GM11168 (cell line): ENCODE measurements at regions not wholly inside any gene's neighbourhood (a gene's known extent, or its start where the extent isn't known, plus 50 kb on each side); places are given as distances from the start of the nearest gene placed in this dataset.

Experiments used
- in situ Hi-C: fragments of 300-500 bp; cut with MboI; formaldehyde crosslinking; loops from one replicate; pipeline ENCODE4 v1.12.0; 2022; ENCODE audit warnings: low sequenced_read_pairs; ENCODE audit not compliant: unreplicated experiment

DNA sequence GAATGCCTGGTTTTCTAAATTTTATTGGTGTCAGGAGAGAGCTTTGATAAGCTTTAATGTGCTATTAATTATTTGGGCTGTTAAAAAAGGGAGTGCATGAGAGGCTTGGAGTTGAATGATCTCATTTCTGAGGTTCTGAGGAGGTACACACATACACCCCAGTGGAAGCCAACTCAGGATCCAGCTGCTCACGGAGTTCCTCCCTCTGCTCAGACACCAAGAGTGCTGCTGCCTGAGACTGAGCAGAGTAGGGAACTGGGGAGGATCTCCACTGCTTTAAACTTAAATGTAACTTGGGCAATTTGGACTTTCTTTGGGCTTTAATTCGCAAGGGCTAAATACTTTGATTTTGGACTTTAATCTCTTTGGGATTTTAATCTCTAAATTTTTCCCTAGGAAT lies 414.4 kb upstream of the CADM1 start:
- in situ Hi-C loops: no loop called here

DNA sequence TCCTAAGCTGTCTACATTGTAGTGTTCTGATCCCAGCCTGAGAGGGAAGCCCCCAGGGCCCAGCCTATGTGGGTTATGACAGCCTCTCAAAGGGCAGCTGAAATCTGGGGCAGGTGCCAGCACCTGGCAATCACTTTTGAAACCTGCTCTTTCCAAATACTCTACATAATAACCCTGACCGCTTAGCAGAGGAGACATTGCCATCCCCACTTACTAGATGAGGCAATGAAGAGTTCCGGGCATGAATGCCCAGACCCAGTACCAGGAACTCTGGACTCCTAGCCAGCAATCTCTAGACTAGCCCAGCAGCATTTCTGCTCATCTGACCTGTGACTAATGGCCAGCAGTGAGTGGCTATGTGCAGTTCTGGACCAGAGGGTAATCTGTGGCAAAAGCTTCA lies 412.4 kb upstream of the CADM1 start:
- in situ Hi-C loops: no loop called here

DNA sequence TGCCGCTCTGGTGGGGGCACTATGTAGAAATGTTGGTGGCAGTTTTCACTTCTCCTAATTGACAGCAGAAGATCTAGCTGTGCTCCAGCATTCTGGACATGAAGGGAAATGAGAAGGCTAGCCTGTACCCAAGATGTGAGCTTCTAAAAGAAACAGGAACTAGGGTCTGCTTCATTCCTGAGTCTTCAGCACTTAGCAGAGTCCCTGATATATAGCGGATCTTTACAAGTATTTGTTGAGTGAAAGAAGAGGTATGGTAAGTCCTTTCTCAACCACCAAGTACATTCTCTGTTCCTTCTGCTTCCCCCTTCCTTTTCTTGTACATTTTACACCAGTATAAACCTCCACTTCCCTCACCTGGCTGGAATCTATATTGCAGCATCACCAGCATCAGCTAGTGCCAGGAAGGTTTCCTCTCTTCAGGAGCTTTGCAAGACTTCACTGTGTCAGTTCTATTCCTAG lies 408.3 kb upstream of the CADM1 start:
- in situ Hi-C loops: no loop called here

DNA sequence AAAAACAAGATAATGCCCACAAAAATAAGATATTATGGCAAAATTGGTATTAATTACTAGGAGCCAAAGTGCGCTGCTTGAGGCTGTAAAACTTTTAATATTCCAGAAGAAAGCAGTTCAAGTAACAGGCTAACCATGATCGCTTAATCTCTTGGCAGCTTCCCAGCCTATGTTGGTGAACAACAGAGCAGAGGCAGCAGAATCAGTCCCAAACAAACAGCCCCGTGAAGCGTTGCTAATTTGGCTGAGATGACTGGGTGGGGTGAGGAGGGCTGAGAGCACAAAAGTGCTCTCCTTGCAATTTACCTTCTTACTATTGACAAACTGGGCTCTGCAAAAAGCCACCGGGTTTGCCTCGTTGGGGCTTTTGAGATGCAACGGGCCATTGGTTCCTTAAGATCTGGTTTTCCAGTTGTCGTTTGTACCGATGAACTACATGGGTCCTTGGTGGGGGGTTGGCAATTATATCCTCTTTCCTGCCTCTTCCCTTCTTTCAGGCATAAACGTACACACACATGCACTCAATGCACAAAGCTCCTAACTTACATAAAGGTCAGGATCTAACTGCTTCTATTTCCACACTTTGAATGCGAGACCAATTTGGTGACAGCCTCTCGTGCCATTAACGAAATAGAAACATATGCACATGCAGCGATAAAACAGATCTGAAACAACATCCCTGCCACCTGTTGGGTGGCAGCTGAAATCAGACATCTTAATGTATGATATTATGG lies 407.6 kb upstream of the CADM1 start:
- in situ Hi-C loops: no loop called here

DNA sequence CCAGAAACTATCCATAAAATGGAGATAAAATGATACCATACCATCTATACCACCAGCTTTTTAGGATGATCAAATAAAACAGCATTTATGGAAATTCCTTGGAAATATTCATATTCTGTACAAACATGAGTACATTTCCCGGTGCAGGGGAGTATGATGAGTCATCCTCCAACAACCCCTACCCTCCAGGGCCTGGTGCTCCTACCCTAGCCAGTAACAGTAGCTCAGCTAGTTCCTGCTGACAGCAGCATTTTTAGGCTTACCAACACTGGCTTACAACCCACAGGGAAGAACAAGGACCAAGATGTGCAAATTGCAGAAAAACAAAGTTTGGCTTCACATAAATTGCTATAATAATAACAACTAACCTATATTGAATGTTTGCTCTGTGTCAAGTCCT lies 406.2 kb upstream of the CADM1 start:
- in situ Hi-C loops: no loop called here

DNA sequence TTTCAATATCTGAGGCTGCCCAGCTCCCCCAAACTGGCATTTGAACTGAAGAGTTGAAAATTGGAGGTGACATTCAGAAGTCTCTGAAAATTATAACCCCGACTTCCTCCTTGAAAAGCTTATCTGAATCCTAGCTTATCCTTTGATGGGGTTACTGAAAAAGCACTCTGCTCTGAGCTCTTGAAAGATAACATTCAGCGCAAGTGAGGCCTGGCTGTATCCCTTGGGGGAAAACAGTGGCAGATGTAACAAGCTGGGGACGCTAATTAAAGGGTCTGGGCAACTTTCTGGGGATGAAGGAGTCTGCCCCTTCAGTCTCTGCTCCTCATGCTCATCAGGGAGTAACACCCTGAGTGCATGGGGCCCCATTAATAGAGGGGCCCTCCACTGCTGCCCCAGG lies 402.0 kb upstream of the CADM1 start:
- in situ Hi-C loops: no loop called here

DNA sequence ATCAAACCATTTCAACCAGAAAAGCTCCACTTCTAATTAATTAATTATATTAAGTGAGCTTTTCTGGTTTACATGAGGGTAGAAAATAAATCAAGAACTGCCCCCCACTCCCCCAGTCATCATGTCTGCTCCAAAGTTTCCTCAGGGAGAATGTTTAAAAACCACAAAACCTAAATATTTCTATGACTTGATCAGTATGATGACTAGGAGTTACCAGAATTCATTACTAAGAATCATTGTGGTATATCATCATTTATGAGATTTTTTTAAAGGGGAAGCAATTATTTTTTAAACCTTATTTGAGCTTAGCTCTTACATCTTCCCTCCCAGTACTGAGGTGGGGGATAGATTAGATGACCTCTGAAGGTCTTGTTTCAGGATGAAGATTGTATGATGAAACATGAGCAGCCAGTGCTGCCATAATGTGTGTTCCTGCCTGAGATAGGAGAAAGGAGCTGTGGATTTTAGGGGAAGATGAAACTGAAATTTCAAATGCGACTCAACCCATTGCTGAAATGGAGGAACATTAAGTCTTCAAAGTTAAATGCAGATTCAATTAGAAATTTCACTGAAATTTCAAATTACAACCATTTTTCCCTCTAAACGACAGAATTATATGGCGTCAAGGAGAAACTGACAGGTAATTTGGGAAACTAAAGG lies 401.3 kb upstream of the CADM1 start:
- in situ Hi-C loops: no loop called here

DNA sequence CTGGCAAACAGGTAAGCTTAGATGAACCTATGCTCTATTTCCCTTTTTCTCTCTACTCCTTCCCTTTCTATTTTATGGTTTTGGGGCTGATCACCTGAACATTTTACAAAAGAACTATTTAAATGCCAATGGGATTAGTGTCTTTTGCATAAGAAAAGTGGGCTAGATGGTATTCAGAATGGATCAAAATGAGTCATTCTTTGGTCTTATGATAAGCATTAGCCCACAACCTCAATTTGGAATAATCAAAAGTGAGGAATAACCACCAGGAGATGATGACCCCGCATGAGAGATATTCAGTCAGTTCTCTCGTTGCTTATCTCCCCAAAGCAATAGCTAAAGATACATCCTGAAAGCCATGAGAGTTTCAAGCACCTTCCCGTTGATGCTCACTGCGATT lies 399.0 kb upstream of the CADM1 start:
- in situ Hi-C loops: no loop called here

DNA sequence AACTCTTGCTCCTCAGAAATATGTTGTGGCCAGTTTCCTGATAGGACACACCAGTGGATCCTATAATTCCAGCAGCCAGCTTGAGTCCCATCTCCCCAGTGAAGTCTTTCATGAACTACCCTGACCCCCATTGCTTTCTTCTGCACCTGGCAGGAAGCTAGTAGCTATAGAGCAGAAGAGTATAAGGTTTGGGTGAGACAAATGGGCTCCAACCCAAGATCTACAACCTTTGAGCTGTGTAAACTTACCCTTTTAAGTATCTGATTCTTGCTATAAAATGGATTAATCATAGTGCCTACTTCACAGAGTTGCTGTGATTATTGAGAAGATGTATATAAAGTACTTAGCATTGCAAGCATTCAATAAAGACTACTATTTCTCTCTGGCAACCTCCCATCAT lies 396.9 kb upstream of the CADM1 start:
- in situ Hi-C loops: no loop called here

DNA sequence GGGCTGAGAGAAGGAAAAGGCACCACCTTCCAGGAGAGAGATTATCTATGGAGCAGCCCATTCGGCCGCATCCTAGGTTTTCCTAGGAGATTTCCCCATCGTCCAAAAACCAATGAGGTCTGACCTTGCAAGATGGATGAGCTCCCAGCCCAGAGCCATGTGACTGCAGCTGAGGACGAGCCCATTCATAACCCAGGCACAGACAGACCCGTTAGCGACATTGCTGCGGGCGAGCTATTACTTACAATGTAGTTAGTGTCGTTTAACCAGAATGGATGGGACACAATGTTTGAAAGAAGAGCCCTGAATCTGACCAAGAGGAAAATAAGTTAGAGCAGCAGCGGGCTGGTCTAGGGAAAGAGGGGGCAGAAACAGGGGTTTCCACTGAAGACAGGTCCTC lies 395.9 kb upstream of the CADM1 start:
- in situ Hi-C loops: no loop called here

DNA sequence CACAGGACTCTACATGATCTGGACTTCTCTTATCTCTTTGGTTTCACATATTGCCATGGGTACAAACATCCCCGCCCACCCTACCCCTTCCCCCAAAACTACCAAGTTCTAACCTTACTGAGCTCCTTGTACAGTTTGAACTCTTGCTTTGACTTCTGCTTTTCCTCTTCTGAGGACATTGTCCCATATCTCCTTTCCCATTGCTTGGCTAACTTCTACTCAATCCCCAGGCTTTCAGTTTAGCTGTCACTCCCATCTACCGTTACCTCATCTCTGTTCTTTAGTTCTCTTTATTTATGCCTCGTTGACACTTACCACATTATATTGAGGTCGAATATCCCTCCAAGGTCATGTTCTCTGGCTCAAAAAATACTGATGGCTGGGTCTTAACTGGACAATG lies 393.5 kb upstream of the CADM1 start:
- in situ Hi-C loops: no loop called here

DNA sequence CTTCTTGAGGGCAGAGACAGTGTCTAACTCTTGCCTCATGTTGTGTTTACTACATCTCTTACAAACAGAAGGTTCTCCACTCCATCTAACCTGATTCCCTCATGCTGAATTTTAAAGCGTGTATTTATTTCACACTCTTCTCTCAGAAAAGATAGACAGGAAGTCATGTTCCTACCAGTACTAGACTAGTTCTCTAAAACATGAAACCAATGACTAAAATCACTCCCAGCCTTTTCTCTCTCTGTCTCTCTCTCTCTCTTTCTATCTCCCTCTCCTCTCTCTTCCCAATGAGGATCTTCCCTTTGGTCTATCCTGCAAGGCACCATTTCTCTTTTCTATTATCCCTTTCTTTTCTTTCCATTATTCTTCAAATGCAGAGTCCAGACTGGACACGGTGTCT lies 391.9 kb upstream of the CADM1 start:
- in situ Hi-C loops: no loop called here

DNA sequence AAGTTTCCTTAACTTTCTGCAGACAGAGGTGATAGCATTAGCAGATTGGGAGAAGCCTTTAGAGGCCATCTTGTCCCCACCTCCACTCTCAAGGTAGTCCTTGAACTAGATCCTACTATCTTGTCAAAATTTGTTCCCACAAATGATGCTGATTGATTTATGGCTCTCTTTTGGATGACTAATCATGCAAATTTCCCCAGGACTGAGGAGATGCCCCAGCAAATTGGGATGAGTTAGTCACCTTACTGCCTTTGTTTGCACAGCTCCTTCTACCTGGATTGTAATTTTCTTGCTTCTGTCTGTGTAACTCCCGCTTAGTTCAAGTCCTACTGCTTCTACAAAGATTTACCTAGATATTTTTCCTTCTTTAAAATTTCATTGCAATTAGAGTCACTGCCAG lies 391.4 kb upstream of the CADM1 start:
- in situ Hi-C loops: no loop called here

DNA sequence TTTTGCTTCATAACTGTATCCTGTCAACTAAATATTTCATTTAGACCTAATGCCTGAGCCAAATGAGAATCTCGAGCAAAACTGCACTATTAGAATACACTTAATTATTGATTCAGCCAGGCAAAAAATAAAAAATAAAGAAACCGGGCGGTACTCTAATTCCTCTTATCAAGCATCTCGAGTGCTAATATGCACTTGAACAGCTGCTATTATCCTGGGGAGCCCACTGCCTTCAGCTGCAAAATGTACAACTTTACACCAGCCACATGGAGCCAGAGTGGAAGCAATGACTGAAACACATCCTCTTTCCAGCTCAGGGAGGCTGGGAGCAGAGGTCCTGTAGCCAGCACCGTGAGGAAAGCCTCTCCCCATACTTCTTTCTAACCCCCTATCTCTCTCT lies 390.0 kb upstream of the CADM1 start:
- in situ Hi-C loops: no loop called here

DNA sequence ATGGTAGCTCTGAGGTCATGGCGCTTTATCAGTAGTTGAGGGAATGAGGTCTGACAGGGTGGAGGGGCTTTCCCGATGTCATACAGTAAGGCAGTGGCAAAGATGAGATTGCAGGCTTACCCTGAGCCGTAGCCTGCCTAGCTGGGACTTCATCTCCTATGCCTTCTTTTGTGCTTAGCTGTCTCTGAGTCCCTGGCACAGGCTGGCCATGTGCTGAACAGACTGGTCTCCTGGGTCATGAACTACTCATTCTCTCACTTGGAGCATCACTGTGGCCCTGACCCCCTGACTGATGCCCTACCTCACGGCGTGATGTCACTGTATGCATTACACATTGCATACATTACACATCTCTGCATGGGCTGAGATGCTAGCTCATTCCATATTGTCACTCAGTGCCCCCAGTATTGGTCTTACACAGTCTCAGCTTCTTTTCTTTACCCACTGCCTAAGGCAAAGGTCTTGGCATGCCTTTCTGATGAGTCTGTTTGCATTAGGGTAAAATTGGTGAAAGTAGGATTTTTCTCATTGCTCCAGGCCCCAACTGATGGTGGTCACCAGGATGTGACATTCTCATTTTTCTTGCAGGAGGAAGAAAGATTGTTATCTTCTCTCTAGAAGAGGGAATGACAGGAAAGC lies 389.4 kb upstream of the CADM1 start:
- in situ Hi-C loops: no loop called here

DNA sequence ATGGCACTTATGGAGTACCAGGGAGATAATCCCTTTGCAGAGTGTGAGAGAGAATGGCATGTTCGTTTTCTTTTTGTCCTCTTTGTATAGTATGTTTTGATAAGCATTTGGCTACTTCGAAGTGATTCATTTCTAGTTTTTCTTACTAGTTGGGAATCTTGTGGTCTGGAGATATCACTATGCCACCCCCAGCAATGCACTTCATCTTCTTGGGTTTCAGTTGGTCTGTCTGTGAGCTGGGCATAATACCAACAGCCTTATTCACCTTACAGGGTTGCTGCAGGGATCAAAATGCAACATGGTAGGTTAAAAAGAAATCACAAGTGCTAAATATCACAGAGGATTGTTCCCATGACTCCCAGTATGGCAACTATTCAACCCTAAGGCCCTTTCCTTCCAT lies 387.8 kb upstream of the CADM1 start:
- in situ Hi-C loops: no loop called here

DNA sequence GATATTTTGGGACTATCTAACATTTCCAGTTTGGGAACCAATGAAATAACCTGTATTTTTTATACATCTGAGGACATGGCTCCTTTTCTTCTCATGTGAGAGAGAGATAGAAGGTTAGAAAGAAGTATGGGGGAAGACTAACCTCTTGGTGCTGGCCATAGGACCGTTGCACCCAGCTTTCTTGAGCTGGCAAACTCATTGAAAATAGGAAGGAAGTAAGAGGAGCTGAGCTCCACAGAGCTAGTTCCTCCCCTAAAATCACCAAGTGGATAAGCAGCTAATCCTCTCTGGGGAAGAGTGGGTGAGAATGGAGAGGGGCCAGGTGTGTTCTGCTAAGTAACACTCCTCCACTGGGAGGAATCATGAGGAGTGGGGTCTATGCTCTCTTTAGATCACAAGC lies 387.4 kb upstream of the CADM1 start:
- in situ Hi-C loops: no loop called here

DNA sequence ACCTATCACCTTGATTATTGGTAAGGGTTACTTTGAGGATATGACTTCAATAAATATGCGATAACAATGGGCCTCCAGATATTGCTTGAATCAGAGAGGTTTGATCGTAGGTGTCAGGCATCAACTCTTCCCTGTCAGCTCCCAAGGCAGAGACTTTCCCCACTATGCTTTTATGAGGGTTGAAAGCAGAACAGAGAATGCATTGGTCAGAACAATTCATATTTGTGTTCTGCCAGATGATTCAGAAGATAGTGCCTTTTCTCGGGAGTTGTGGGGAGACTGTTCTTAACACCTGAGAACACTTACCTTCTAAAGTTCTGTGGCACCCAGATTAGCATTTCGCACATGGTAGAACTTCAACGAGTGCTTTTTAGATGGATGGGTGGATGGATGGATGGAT lies 386.3 kb upstream of the CADM1 start:
- in situ Hi-C loops: no loop called here

DNA sequence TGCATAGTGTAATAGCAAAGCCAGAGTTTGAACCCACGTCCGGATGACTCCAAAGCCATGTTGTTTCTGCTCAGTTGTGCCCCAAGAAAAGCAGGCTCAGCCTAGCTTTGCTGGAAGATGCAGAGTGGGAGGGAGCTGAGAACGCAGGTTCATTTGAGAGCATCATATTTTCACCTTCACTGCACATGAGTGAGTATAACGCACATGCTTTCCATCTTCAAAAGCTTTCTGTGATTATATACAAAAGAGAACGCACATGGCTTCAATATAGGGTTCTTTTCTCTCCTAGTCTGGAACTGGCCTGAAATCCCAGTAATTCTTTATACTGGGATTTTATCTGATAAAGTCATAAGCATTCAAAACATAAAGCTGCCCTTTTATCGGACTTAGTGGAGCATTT lies 385.5 kb upstream of the CADM1 start:
- in situ Hi-C loops: no loop called here

DNA sequence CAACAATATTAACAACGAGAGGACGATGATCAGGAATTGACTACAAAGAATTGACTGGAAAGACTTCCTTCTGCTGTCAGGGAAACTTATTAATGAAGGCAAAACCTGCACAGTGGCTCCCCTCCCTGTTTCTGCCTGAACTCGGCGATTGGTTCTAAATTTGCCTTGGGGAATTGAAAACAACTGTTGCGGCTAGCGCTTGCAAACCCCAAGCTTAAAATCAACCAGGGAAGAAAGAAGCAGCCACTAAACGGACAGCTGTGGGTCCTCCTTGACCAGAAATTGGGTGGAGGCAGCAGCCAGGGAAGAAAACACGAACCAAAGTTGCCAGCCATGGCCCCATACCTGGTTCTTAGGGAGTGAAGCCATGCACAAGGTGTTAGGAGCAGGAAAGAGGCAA lies 383.5 kb upstream of the CADM1 start:
- in situ Hi-C loops: no loop called here

DNA sequence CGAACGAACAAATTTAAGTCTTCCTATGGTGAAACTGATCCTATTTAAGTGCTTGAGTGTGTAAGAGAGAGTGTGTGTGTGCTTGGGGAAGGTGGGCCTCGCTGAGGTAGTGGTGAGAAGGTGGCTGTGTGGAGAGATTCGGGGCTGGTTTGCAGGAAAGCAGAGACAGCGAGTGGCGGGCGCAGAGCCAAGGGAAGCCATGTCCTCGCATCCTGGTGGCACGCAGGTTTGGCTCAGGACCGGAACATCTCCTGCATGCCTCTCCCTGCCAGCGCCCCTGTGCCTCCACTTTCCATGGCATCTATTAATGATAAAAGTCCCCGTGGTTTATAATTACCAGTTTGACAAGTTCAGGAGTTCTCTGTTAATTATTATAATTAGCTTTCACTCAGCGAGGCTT lies 383.1 kb upstream of the CADM1 start:
- in situ Hi-C loops: no loop called here

DNA sequence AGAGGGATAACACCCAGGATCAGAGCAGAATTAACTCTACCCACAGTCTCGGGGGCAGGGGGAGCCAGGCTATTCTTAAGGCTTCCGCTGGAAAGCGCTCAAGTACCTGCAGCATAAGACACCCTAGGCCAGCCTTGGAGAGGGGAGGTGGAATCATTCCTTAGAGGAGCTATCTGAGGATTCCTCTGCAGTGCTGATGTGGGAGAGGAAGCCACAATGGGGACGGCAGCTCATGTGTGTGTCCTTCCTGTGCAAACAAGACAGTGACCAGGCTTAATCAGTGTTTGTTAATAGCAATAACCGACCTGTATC lies 382.2 kb upstream of the CADM1 start:
- in situ Hi-C loops: no loop called here
